Rectal smooth muscle tissue (tissue), 1 donor: ENCODE measurements at regions not wholly inside any gene's neighbourhood (a gene's known extent, or its start where the extent isn't known, plus 50 kb on each side); places are given as distances from the start of the nearest gene placed in this dataset.

Experiments
- H3K27ac ChIP-seq: one replicate; pipeline ENCODE4 v1.7.0; 2013; ENCODE audit warnings: low read depth, low read length, inconsistent platforms
- H3K27me3 ChIP-seq: one replicate; pipeline ENCODE4 v1.7.0; 2013; ENCODE audit warnings: low read length; ENCODE audit not compliant: control insufficient read depth, insufficient read depth
- H3K36me3 ChIP-seq: one replicate; pipeline ENCODE4 v1.7.0; 2013; ENCODE audit warnings: low read length; ENCODE audit not compliant: control insufficient read depth, insufficient read depth
- H3K4me1 ChIP-seq: one replicate; pipeline ENCODE4 v1.7.0; 2013; ENCODE audit warnings: low read length; ENCODE audit not compliant: control insufficient read depth, insufficient read depth
- H3K4me3 ChIP-seq: one replicate; pipeline ENCODE4 v1.7.0; 2013; ENCODE audit warnings: low read length
- H3K9ac ChIP-seq: one replicate; pipeline ENCODE4 v1.7.0; 2013; ENCODE audit warnings: low read length

GRCh38 chr18:7476386-7476785, 90.7 kb upstream of the PTPRM start:
- no peak overlapping the region for H3K27ac ChIP-seq
- H3K9ac ChIP-seq, result no peak overlapping the region
- no peaks in the 10 kb centered on the region for H3K27me3 ChIP-seq

GRCh38 chr18:7479756-7480155, 87.4 kb upstream of the PTPRM start:
- no peaks in the 10 kb centered on the region for H3K36me3 ChIP-seq
- no peak overlapping the region for H3K27ac ChIP-seq
- H3K4me1 ChIP-seq, result peaks cover 12% of the 10 kb centered on the region
- no peak overlapping the region for H3K4me3 ChIP-seq
- no peaks in the 10 kb centered on the region for H3K27me3 ChIP-seq
- H3K9ac ChIP-seq, result no peak overlapping the region

More at GRCh38 chr18:7476386-7476785, 90.7 kb upstream of the PTPRM start:
- no peaks in the 10 kb centered on the region for H3K4me1 ChIP-seq
- H3K36me3 ChIP-seq, result no peaks in the 10 kb centered on the region
- H3K4me3 ChIP-seq, result no peak overlapping the region

DNA sequence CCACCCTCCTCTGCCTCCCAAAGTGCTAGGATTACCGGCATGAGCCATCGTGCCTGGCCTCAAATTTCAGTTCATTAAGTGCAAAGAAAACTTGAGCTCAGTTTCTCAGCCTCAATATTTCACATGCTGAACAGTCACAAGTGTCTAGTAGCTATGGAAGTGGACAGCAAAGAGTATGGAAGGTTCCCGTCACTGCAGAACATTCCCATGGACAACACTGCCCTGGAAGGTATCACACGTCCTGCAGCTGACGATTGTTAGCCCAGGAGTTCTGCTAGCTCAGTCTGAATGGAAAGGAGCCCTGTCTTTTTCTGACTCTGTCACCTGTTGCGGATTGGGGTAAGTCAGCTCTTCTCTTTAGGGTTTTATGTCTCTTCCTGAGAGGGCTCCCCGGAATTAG, 86.2 kb upstream of the PTPRM start:
- Histone ChIP-seq H3K27me3 (no peaks in the 10 kb centered on the region), H3K4me1 (peaks cover 18% of the 10 kb centered on the region), H3K4me3 (no peak overlapping the region), H3K27ac (no peak overlapping the region), H3K36me3 (no peaks in the 10 kb centered on the region), H3K9ac (no peak overlapping the region)

DNA sequence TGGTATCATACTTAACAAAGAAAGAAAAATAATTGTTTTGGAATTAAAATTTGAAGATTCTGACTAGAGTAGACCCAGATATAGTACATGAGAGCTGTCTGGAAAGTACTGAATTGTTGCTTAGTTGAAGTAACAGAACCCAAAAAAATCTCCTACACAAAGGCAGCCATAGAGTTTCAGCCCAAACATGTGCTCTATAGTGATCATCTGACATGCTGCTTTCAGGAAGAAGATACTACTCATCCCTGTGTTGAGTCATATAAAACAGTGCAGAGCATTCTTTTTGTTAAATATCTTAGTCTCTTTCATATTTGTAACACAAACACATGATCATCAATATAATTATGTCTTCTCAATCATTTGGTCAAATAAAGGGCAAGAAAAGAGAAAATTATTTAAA, 84.8 kb upstream of the PTPRM start:
- no peak overlapping the region for H3K9ac ChIP-seq
- H3K27me3 ChIP-seq, result no peaks in the 10 kb centered on the region
- H3K27ac ChIP-seq, result peak overlapping the region; percentile 44

GRCh38 chr18:7485616-7486015, 81.5 kb upstream of the PTPRM start:
- Histone ChIP-seq H3K9ac (no peak overlapping the region), H3K4me1 (peaks cover 18% of the 10 kb centered on the region), H3K36me3 (no peaks in the 10 kb centered on the region), H3K4me3 (no peak overlapping the region), H3K27ac (peak overlapping the region; percentile 71), H3K27me3 (no peaks in the 10 kb centered on the region)

More for the DNA sequence above, 84.8 kb upstream of the PTPRM start:
- Histone ChIP-seq H3K4me1 (peaks cover 18% of the 10 kb centered on the region), H3K36me3 (no peaks in the 10 kb centered on the region), H3K4me3 (no peak overlapping the region)

DNA sequence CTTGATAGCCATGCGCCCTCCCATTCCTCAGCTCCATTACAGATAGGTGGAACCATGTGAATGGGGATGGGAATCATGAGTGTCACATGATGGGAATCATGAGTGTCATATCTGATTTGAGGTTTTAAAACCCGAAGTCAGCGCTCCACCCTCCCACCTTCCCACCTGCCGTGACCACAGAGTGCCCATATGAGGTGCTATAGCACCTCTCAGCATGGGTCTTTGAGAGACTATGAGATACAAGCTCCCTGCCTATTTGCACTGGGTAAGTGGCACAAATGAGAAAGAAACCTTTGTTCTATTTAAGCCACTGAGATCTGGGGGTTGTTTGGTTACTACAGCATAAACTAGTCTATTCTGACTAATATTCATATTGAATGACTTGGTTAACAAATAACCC, 78.5 kb upstream of the PTPRM start:
- Histone ChIP-seq H3K27ac (no peak overlapping the region), H3K9ac (no peak overlapping the region), H3K36me3 (no peaks in the 10 kb centered on the region), H3K4me3 (no peak overlapping the region), H3K4me1 (peaks cover 14% of the 10 kb centered on the region), H3K27me3 (no peaks in the 10 kb centered on the region)

- no peak overlapping the region for H3K27ac ChIP-seq
- no peak overlapping the region for H3K4me3 ChIP-seq
- peaks cover 4% of the 10 kb centered on the region for H3K4me1 ChIP-seq
- no peaks in the 10 kb centered on the region for H3K27me3 ChIP-seq
- H3K36me3 ChIP-seq, result no peaks in the 10 kb centered on the region
- H3K9ac ChIP-seq, result no peak overlapping the region
These were observed 77.0 kb upstream of the PTPRM start for GRCh38 chr18:7490104-7490503.

GRCh38 chr18:7492385-7492784, 74.7 kb upstream of the PTPRM start:
- Histone ChIP-seq H3K27me3 (no peaks in the 10 kb centered on the region), H3K9ac (no peak overlapping the region), H3K4me3 (no peak overlapping the region), H3K4me1 (no peaks in the 10 kb centered on the region), H3K36me3 (no peaks in the 10 kb centered on the region), H3K27ac (no peak overlapping the region)

- Histone ChIP-seq H3K27me3 (no peaks in the 10 kb centered on the region), H3K9ac (no peak overlapping the region), H3K4me3 (no peak overlapping the region), H3K4me1 (no peaks in the 10 kb centered on the region), H3K36me3 (no peaks in the 10 kb centered on the region), H3K27ac (no peak overlapping the region)
These were observed 70.0 kb upstream of the PTPRM start for GRCh38 chr18:7497081-7497480.

DNA sequence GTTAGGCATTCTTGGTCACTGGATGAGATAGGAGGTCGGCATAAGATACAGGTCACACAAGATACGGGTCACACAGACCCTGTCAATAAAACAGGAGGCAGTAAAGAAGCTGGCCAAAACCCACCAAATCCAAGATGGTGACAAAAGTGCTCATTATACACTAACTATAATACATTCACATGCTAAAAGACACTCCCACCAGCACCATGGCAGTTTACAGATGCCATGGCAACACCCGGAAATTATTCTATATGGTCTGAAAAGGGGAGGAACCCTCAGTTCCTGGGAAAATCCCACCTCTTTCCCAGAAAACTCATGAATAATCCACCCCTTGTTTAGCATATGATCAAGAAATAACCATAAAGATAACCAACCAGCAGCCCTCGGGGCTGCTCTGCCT, 56.0 kb upstream of the PTPRM start:
- H3K27ac ChIP-seq, result no peak overlapping the region
- no peaks in the 10 kb centered on the region for H3K4me1 ChIP-seq
- H3K4me3 ChIP-seq, result no peak overlapping the region
- no peaks in the 10 kb centered on the region for H3K36me3 ChIP-seq
- H3K9ac ChIP-seq, result no peak overlapping the region
- no peaks in the 10 kb centered on the region for H3K27me3 ChIP-seq

- no peak overlapping the region for H3K4me3 ChIP-seq
- H3K27me3 ChIP-seq, result no peaks in the 10 kb centered on the region
- no peaks in the 10 kb centered on the region for H3K36me3 ChIP-seq
- no peak overlapping the region for H3K27ac ChIP-seq
- H3K4me1 ChIP-seq, result no peaks in the 10 kb centered on the region
- H3K9ac ChIP-seq, result no peak overlapping the region
These were observed 54.8 kb upstream of the PTPRM start for GRCh38 chr18:7512348-7512747.

DNA sequence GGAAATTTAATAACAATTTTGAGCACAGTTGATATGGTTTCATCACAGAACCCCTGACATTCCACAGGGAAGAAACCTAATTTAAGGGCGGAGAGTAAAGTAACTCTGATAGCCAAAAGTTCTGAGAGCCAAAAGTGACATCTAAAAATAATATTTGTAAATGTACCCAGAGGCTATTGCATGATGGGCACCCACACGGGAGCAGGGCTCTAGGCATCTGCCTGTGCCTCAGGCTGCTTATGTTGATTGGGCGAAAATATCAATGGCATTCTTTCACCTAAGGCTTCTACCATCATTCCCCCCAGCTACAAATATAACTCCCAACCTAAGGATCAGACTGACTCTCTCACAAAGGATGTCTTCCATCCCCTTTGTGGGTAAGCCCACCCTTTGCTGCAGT, 54.1 kb upstream of the PTPRM start:
- Histone ChIP-seq H3K27me3 (no peaks in the 10 kb centered on the region), H3K9ac (no peak overlapping the region), H3K4me1 (no peaks in the 10 kb centered on the region), H3K4me3 (no peak overlapping the region), H3K36me3 (no peaks in the 10 kb centered on the region), H3K27ac (no peak overlapping the region)

- Histone ChIP-seq H3K4me3 (no peak overlapping the region), H3K36me3 (no peaks in the 10 kb centered on the region), H3K27ac (no peak overlapping the region), H3K9ac (no peak overlapping the region), H3K4me1 (no peaks in the 10 kb centered on the region), H3K27me3 (no peaks in the 10 kb centered on the region)
These were observed 52.2 kb upstream of the PTPRM start for GRCh38 chr18:7514796-7515440.
